ENCODE measurements at regions not wholly inside any gene's neighbourhood (a gene's known extent, or its start where the extent isn't known, plus 50 kb on each side); places are given as distances from the start of the nearest gene placed in this dataset.
"Not testable (repeated sequence)": the region's sequence is repeated elsewhere in the genome, so short reads cannot be mapped to it uniquely, and the experiment has no call there.

- not testable (repeated sequence) for TF ChIP-seq GABPA (IDR thresholded peaks at IDR 0.05; ENCODE audit: low read depth); CTCF (IDR thresholded peaks at IDR 0.05; ENCODE audit: insufficient read depth, low read length); REST (IDR thresholded peaks at IDR 0.05; ENCODE audit: insufficient replicate concordance, low read depth)
Observed at GRCh38 chr2:242009846-242010245, 140.3 kb downstream of the RTP5 start.
